ENCODE measurements at regions not wholly inside any gene's neighbourhood (a gene's known extent, or its start where the extent isn't known, plus 50 kb on each side); places are given as distances from the start of the nearest gene placed in this dataset.

DNA sequence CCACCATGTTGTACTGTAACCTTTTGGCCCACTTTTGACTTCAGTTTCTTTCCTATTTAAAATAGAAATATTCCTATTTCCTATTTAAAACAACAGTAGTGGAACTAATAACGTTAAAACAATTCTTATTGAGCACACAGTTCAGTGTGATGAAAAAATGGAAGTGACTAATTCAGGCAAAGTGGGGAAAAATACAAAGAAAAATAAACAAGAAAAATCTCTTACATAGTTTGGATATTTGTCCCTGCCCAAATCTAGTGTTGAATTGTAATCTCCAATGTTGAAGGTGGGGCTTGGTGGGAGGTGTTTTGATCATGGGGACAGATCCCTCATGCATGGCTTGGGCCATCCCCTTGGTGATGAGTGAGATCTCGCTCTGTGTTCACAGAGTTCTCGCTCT, 198.1 kb upstream of the CPHXL start:
- H3K9me3 Mint-ChIP-seq: peaks cover 81% of the 10 kb centered on the region
- H3K27me3 ChIP-seq (ENCODE audit: insufficient read depth): peaks cover 100% of the 10 kb centered on the region

More for the DNA sequence above, 198.1 kb upstream of the CPHXL start:
- Histone ChIP-seq H3K9me2 (ENCODE audit: insufficient read depth) (no peaks in the 10 kb centered on the region), H3K4me1 (ENCODE audit: insufficient read depth) (peaks cover 11% of the 10 kb centered on the region), H2AFZ (no peak overlapping the region), H3F3A (replicated peaks; ENCODE audit: low read depth) (no peaks in the 10 kb centered on the region), H3K36me3 (ENCODE audit: insufficient read depth) (no peaks in the 10 kb centered on the region), H4K20me1 (replicated peaks; ENCODE audit: insufficient read depth) (peaks cover 19% of the 10 kb centered on the region; the same call in 1 of the 2 replicates), H3K4me2 (no peak overlapping the region), H3K27ac (ENCODE audit: low read depth) (no peak overlapping the region), H3K4me3 (no peak overlapping the region), H3K79me2 (replicated peaks; ENCODE audit: insufficient read depth) (no peaks in the 10 kb centered on the region)
- H3K4me3 Mint-ChIP-seq: no peak overlapping the region
- no peaks in the 10 kb centered on the region for H3K36me3 Mint-ChIP-seq (ENCODE audit: low read depth)
- TF ChIP-seq, protein P1, sequence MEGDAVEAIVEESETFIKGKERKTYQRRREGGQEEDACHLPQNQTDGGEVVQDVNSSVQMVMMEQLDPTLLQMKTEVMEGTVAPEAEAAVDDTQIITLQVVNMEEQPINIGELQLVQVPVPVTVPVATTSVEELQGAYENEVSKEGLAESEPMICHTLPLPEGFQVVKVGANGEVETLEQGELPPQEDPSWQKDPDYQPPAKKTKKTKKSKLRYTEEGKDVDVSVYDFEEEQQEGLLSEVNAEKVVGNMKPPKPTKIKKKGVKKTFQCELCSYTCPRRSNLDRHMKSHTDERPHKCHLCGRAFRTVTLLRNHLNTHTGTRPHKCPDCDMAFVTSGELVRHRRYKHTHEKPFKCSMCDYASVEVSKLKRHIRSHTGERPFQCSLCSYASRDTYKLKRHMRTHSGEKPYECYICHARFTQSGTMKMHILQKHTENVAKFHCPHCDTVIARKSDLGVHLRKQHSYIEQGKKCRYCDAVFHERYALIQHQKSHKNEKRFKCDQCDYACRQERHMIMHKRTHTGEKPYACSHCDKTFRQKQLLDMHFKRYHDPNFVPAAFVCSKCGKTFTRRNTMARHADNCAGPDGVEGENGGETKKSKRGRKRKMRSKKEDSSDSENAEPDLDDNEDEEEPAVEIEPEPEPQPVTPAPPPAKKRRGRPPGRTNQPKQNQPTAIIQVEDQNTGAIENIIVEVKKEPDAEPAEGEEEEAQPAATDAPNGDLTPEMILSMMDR (conservative IDR thresholded peaks at IDR 0.05; ENCODE audit: low read depth in 2 of 2): no peak
- TF ChIP-seq JUNB (IDR thresholded peaks at IDR 0.05; ENCODE audit: unreplicated experiment): no peak
- TF ChIP-seq EZH2 (IDR thresholded peaks at IDR 0.05; ENCODE audit: low read depth, unreplicated experiment): no peak
- TF ChIP-seq NANOG (IDR thresholded peaks at IDR 0.05; ENCODE audit: borderline replicate concordance): no peak
- TF ChIP-seq, protein P2, sequence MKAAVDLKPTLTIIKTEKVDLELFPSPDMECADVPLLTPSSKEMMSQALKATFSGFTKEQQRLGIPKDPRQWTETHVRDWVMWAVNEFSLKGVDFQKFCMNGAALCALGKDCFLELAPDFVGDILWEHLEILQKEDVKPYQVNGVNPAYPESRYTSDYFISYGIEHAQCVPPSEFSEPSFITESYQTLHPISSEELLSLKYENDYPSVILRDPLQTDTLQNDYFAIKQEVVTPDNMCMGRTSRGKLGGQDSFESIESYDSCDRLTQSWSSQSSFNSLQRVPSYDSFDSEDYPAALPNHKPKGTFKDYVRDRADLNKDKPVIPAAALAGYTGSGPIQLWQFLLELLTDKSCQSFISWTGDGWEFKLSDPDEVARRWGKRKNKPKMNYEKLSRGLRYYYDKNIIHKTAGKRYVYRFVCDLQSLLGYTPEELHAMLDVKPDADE (IDR thresholded peaks at IDR 0.05): no peak
- no peak for TF ChIP-seq ZNF331 (CRISPR knock-in tag; IDR thresholded peaks at IDR 0.05; ENCODE audit: low read depth)
- TF ChIP-seq CREB1 (CRISPR knock-in tag; IDR thresholded peaks at IDR 0.05; ENCODE audit: low read depth): no peak
- no peak for TF ChIP-seq EZH2phosphoT487 (IDR thresholded peaks at IDR 0.05; ENCODE audit: unreplicated experiment)
- TF ChIP-seq POLR2AphosphoS5 (IDR thresholded peaks at IDR 0.05; ENCODE audit: low read depth): no peak
- TF ChIP-seq, protein P3, sequence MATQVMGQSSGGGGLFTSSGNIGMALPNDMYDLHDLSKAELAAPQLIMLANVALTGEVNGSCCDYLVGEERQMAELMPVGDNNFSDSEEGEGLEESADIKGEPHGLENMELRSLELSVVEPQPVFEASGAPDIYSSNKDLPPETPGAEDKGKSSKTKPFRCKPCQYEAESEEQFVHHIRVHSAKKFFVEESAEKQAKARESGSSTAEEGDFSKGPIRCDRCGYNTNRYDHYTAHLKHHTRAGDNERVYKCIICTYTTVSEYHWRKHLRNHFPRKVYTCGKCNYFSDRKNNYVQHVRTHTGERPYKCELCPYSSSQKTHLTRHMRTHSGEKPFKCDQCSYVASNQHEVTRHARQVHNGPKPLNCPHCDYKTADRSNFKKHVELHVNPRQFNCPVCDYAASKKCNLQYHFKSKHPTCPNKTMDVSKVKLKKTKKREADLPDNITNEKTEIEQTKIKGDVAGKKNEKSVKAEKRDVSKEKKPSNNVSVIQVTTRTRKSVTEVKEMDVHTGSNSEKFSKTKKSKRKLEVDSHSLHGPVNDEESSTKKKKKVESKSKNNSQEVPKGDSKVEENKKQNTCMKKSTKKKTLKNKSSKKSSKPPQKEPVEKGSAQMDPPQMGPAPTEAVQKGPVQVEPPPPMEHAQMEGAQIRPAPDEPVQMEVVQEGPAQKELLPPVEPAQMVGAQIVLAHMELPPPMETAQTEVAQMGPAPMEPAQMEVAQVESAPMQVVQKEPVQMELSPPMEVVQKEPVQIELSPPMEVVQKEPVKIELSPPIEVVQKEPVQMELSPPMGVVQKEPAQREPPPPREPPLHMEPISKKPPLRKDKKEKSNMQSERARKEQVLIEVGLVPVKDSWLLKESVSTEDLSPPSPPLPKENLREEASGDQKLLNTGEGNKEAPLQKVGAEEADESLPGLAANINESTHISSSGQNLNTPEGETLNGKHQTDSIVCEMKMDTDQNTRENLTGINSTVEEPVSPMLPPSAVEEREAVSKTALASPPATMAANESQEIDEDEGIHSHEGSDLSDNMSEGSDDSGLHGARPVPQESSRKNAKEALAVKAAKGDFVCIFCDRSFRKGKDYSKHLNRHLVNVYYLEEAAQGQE (IDR thresholded peaks at IDR 0.05; ENCODE audit: unreplicated experiment): no peak
- TF ChIP-seq, protein P4, sequence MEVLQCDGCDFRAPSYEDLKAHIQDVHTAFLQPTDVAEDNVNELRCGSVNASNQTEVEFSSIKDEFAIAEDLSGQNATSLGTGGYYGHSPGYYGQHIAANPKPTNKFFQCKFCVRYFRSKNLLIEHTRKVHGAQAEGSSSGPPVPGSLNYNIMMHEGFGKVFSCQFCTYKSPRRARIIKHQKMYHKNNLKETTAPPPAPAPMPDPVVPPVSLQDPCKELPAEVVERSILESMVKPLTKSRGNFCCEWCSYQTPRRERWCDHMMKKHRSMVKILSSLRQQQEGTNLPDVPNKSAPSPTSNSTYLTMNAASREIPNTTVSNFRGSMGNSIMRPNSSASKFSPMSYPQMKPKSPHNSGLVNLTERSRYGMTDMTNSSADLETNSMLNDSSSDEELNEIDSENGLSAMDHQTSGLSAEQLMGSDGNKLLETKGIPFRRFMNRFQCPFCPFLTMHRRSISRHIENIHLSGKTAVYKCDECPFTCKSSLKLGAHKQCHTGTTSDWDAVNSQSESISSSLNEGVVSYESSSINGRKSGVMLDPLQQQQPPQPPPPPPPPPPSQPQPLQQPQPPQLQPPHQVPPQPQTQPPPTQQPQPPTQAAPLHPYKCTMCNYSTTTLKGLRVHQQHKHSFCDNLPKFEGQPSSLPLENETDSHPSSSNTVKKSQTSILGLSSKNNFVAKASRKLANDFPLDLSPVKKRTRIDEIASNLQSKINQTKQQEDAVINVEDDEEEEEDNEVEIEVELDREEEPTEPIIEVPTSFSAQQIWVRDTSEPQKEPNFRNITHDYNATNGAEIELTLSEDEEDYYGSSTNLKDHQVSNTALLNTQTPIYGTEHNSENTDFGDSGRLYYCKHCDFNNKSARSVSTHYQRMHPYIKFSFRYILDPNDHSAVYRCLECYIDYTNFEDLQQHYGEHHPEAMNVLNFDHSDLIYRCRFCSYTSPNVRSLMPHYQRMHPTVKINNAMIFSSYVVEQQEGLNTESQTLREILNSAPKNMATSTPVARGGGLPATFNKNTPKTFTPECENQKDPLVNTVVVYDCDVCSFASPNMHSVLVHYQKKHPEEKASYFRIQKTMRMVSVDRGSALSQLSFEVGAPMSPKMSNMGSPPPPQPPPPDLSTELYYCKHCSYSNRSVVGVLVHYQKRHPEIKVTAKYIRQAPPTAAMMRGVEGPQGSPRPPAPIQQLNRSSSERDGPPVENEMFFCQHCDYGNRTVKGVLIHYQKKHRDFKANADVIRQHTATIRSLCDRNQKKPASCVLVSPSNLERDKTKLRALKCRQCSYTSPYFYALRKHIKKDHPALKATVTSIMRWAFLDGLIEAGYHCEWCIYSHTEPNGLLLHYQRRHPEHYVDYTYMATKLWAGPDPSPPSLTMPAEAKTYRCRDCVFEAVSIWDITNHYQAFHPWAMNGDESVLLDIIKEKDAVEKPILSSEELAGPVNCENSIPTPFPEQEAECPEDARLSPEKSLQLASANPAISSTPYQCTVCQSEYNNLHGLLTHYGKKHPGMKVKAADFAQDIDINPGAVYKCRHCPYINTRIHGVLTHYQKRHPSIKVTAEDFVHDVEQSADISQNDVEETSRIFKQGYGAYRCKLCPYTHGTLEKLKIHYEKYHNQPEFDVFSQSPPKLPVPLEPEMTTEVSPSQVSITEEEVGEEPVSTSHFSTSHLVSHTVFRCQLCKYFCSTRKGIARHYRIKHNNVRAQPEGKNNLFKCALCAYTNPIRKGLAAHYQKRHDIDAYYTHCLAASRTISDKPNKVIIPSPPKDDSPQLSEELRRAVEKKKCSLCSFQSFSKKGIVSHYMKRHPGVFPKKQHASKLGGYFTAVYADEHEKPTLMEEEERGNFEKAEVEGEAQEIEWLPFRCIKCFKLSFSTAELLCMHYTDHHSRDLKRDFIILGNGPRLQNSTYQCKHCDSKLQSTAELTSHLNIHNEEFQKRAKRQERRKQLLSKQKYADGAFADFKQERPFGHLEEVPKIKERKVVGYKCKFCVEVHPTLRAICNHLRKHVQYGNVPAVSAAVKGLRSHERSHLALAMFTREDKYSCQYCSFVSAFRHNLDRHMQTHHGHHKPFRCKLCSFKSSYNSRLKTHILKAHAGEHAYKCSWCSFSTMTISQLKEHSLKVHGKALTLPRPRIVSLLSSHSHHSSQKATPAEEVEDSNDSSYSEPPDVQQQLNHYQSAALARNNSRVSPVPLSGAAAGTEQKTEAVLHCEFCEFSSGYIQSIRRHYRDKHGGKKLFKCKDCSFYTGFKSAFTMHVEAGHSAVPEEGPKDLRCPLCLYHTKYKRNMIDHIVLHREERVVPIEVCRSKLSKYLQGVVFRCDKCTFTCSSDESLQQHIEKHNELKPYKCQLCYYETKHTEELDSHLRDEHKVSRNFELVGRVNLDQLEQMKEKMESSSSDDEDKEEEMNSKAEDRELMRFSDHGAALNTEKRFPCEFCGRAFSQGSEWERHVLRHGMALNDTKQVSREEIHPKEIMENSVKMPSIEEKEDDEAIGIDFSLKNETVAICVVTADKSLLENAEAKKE (CRISPR knock-in tag; IDR thresholded peaks at IDR 0.05): no peak
- TF ChIP-seq ZNF114 (CRISPR knock-in tag; IDR thresholded peaks at IDR 0.05): no peak
- no peak for TF ChIP-seq STAT1 (IDR thresholded peaks at IDR 0.05; ENCODE audit: unreplicated experiment)
- H3K27ac Mint-ChIP-seq: no peak overlapping the region
- peaks cover 60% of the 10 kb centered on the region for H3K27me3 Mint-ChIP-seq (ENCODE audit: insufficient read depth, low read depth, poor library complexity)
- H3K4me1 Mint-ChIP-seq: peaks cover 15% of the 10 kb centered on the region
- DNase-seq (ENCODE audit: low spot score) (no peak), ATAC-seq (no peak)

Measured in GM23338 (cell line).